A549 (cell line): ENCODE measurements at regions not wholly inside any gene's neighbourhood (a gene's known extent, or its start where the extent isn't known, plus 50 kb on each side); places are given as distances from the start of the nearest gene placed in this dataset.

Source experiments
- CBX8 ChIP-seq: fragments of 200-600 bp; sonication (generic); IDR thresholded peaks from 2 replicates; pipeline ENCODE4 v1.6.1; 2016
- CEBPB ChIP-seq, 2 experiments: fragments of >200 bp in 1 of 2; sonication (Bioruptor Twin) in 1 of 2; formaldehyde crosslinking in 1 of 2; IDR thresholded peaks; 2 replicates each; pipeline ENCODE4 v1.6.1; 2012 to 2016
- CHD2 ChIP-seq: fragments of 150-350 bp; IDR thresholded peaks from 2 replicates; pipeline ENCODE4 v1.6.1; 2014; ENCODE audit warnings: low read length; ENCODE audit not compliant: partially characterized antibody
- EP300 ChIP-seq, 2 experiments: fragments of >200 bp; sonication (Bioruptor Twin); formaldehyde crosslinking; IDR thresholded peaks; 2 replicates in 1 of 2; 3 replicates in 1 of 2; pipeline ENCODE4 v1.6.1; 2016 to 2017
- MAZ ChIP-seq: fragments of 150-350 bp; IDR thresholded peaks from 2 replicates; pipeline ENCODE4 v1.6.1; 2014; ENCODE audit warnings: antibody characterized with exemption, low read depth, low read length, borderline replicate concordance
- MYC ChIP-seq: IDR thresholded peaks from 2 replicates; pipeline ENCODE4 v1.6.1; 2012; ENCODE audit warnings: mild to moderate bottlenecking, inconsistent platforms, low read length, improper control_type of control experiment, borderline replicate concordance
- PHF8 ChIP-seq: fragments of 200-600 bp; sonication (generic); IDR thresholded peaks from 2 replicates; pipeline ENCODE4 v1.6.1; 2016; ENCODE audit warnings: low read depth, mild to moderate bottlenecking, antibody characterized with exemption, moderate library complexity, borderline replicate concordance
- RAD21 ChIP-seq, 2 experiments: fragments of >200 bp in 1 of 2; sonication (Bioruptor Twin) in 1 of 2; formaldehyde crosslinking in 1 of 2; IDR thresholded peaks in 1 of 2; conservative IDR thresholded peaks in 1 of 2; 2 replicates in 1 of 2; 3 replicates in 1 of 2; pipeline ENCODE4 v1.6.1; 2012 to 2018; ENCODE audit warnings: inconsistent platforms in 1 of 2
- ZFP36 ChIP-seq: fragments of 450-650 bp; IDR thresholded peaks from 2 replicates; pipeline ENCODE4 v1.6.1; 2014; ENCODE audit warnings: borderline replicate concordance; ENCODE audit not compliant: partially characterized antibody
- ZSCAN20 ChIP-seq: fragments of 250-450 bp; sonication (Bioruptor Pico); IDR thresholded peaks from 2 replicates; pipeline ENCODE4 v1.8.0; 2022; ENCODE audit warnings: mild to moderate bottlenecking, moderate library complexity
- TF ChIP-seq, protein P1 (sequence below): fragments of >200 bp; sonication (Bioruptor Twin); formaldehyde crosslinking; IDR thresholded peaks from 3 replicates; pipeline ENCODE4 v1.5.1; 2016
- TF ChIP-seq, protein P2 (sequence below): IDR thresholded peaks from 2 replicates; pipeline ENCODE4 v1.6.1; 2012
- TF ChIP-seq, protein P3 (sequence below): IDR thresholded peaks from 2 replicates; pipeline ENCODE4 v1.6.1; 2012; ENCODE audit warnings: low read depth, borderline replicate concordance

GRCh38 chr4:22241415-22241814 lies 274.5 kb downstream of the ADGRA3 start:
- TF ChIP-seq PHF8 (no peak), CBX8 (no peak), ZSCAN20 (CRISPR knock-in tag) (no peak), ZFP36 (no peak), CEBPB (IDR thresholded peaks at IDR 0.05) (no peak), EP300 (IDR thresholded peaks at IDR 0.05) (no peak), CHD2 (no peak), MAZ (no peak), RAD21 (conservative IDR thresholded peaks at IDR 0.05 in 1 of 2, IDR thresholded peaks at IDR 0.05 in 1 of 2) (no peak), MYC (no peak)
- TF ChIP-seq, protein P1, sequence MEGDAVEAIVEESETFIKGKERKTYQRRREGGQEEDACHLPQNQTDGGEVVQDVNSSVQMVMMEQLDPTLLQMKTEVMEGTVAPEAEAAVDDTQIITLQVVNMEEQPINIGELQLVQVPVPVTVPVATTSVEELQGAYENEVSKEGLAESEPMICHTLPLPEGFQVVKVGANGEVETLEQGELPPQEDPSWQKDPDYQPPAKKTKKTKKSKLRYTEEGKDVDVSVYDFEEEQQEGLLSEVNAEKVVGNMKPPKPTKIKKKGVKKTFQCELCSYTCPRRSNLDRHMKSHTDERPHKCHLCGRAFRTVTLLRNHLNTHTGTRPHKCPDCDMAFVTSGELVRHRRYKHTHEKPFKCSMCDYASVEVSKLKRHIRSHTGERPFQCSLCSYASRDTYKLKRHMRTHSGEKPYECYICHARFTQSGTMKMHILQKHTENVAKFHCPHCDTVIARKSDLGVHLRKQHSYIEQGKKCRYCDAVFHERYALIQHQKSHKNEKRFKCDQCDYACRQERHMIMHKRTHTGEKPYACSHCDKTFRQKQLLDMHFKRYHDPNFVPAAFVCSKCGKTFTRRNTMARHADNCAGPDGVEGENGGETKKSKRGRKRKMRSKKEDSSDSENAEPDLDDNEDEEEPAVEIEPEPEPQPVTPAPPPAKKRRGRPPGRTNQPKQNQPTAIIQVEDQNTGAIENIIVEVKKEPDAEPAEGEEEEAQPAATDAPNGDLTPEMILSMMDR, result no peak
- TF ChIP-seq, protein P2, sequence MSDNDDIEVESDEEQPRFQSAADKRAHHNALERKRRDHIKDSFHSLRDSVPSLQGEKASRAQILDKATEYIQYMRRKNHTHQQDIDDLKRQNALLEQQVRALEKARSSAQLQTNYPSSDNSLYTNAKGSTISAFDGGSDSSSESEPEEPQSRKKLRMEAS, result no peak
- TF ChIP-seq, protein P3, sequence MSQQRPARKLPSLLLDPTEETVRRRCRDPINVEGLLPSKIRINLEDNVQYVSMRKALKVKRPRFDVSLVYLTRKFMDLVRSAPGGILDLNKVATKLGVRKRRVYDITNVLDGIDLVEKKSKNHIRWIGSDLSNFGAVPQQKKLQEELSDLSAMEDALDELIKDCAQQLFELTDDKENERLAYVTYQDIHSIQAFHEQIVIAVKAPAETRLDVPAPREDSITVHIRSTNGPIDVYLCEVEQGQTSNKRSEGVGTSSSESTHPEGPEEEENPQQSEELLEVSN, result no peak
